HG02885 (cell line): ENCODE measurements at regions not wholly inside any gene's neighbourhood (a gene's known extent, or its start where the extent isn't known, plus 50 kb on each side); places are given as distances from the start of the nearest gene placed in this dataset.

Source experiments
- ATAC-seq: cut with Tn5 transposase; IDR thresholded peaks from one replicate; pipeline ENCODE4 v1.9.1; 2021; ENCODE audit warnings: mild to moderate bottlenecking; ENCODE audit not compliant: unreplicated experiment, poor library complexity

GRCh38 chr11:15747671-15748070, 608.7 kb downstream of the SOX6 start:
- peak; percentile 36 for ATAC-seq

GRCh38 chr11:15748132-15748531, 608.2 kb downstream of the SOX6 start:
- ATAC-seq: no peak

- no peak for ATAC-seq
These were observed 607.6 kb downstream of the SOX6 start for GRCh38 chr11:15748741-15749140.

GRCh38 chr11:15750535-15751308, 605.6 kb downstream of the SOX6 start:
- ATAC-seq: no peak

GRCh38 chr11:15754221-15754620, 602.1 kb downstream of the SOX6 start:
- ATAC-seq: no peak

DNA sequence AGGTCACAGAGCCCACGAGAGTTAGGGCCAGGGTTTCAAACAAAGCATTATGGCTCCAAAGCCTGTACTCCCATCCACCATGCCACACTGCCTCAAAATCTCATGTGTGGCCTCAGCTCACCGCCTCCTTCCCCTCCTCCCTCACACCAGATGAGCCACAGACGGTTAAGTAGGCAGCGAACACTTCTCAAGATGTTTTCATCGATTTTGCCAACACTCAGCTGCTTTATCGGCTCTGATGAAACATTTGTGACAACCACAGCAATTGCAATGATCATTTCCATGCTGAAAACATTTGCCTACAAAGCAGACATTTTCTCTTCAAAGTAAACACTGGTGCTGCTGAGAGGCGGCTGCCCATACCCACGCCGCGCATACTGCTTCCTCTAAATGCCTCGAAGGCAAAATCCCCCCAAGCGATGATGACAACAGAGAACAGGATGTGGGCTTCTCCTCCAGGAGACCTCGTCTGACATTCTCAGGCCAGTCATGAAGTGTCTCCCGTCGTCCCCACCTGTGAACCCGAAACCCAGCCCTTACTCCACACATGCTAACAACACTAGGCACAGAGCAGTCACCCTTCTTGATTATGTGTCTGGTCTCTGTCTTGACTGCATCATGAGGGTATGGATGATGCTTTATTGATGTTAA, 599.2 kb downstream of the SOX6 start:
- peak; percentile 90 for ATAC-seq

DNA sequence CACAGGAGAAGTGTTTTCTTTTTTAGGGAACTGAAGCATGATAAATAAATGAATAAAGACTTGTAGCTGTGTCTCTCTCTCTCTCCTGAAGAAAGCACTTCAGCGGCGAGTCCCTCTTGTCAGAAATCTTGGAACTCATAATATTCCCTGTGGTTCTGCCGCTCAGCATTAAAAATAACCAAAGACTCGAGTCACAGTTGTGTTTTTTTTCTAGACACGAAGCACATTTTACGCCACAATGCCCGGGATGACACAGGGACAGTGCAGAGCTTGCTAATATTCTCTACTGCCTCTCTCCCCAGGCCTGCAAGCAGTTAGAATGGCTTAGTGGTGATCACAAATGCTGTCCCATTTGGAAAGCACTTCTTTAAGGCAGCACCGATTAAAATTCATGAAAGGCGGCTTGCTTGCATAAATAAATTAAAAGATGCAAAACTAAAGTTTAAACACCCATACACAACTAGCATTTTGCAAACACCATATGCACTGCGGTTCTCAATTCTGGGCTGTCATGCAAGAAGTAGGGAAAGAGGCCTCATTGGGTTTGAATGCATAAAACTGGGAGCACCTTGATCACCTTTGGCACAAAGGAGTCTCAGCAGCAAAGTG, 597.4 kb downstream of the SOX6 start:
- no peak for ATAC-seq

GRCh38 chr11:15761235-15761634, 595.1 kb downstream of the SOX6 start:
- no peak for ATAC-seq

DNA sequence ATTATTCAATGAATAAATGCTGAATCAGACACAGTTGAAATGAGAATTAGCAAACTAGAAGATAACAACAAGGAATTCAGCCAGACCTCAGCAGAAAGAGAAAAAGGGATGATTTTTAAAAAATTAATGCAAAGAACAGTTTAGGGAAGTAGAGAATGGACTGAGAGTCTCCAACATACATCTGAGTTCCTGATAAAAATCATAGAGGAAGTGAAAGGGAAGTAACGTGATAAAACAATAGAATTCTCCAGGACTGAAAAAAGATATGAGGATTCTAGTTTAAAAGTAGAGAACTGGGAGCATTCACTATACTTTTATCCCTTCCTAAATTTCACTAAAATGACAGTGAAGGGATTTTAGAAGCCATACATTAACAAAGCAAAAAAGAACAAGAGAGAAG, 592.0 kb downstream of the SOX6 start:
- no peak for ATAC-seq

DNA sequence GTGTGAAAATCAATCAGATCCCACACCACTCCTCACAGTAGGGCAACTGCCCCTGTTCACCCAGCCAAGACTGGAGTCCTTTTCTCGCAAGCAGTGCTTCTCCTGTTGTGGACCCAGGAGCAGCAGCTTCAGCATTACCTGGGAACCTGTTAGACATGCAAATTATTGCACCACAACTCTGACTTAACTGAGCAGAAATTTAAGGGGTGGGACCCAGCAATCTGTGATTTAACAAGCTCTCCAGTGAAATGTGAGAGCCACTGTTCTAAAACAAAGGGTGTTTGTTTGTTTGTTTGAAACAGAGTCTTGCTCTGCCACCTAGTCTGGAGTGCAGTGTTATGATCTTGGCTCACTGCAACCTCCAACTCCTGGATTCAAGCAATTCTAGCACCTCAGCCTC, 591.4 kb downstream of the SOX6 start:
- no peak for ATAC-seq

GRCh38 chr11:15765530-15765929, 590.8 kb downstream of the SOX6 start:
- ATAC-seq: no peak

GRCh38 chr11:15768321-15768720, 588.0 kb downstream of the SOX6 start:
- ATAC-seq: no peak

DNA sequence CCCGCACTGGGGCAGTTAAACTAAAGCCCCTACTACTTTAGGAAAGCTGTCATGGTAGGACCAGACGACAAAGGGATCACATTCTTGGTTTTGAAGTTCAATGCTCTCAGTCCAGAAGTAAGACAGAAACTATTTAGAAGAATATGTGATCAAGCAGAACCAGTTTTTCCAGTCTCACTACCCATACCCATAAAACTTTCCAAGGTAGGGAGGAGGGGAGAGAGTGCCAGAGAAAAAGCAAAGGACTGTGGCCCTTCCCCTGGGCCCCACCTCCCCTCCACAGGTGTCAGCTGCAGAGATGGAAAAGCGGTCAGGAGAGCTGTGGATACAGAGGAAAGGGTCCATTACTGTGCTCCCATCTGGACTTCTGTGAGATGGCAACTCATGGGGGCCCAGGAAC, 587.1 kb downstream of the SOX6 start:
- ATAC-seq: no peak

GRCh38 chr11:15770798-15771414, 585.4 kb downstream of the SOX6 start:
- ATAC-seq: peak; percentile 75

DNA sequence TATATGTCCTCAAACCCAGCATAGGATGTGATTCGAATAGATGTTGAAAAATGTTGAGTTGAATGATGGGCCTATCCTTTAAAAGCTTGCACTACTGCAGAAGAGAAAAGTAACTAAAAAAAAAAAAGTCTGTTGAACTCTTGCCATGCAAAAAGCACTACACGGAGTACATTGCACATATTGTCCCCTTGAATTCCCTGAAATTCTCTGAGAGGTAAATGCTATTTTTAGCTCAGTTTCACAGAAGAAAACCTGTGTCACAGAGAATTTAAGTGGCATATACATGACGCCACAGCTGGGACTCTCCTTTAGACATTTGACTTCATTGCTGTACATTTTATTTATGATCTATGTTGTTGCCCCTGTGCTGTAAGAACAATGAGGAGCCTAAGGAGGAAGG, 583.8 kb downstream of the SOX6 start:
- no peak for ATAC-seq

- ATAC-seq: no peak
These were observed 583.4 kb downstream of the SOX6 start for GRCh38 chr11:15772981-15773380.

GRCh38 chr11:15773476-15774387, 582.6 kb downstream of the SOX6 start:
- ATAC-seq: no peak

DNA sequence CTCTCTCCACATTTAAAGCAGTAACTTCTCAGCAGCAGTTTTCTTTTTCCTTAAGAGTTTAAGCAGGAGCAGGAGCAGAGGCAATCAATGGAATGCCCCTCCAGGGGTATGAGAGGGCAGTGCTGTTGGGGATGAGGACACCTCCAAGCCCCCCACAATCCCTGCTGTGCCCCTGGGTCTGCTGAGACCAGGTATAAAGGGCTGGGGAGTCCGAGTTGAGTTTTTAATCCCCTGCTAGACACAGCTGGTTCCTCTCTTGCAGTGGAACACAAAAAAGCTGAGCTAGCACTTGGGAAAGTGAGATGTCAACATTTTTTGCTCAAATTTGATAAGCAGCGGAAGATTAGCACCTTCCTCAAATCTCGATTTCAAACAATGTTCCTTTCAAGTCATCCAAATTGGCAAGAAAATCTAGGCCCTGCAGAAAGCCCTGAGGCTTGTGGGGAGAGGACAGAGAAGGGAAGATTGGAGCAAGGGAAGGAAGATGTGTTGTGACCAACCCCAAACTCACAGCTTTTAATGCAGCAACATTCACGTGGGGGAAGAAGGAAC, 581.9 kb downstream of the SOX6 start:
- ATAC-seq: no peak

DNA sequence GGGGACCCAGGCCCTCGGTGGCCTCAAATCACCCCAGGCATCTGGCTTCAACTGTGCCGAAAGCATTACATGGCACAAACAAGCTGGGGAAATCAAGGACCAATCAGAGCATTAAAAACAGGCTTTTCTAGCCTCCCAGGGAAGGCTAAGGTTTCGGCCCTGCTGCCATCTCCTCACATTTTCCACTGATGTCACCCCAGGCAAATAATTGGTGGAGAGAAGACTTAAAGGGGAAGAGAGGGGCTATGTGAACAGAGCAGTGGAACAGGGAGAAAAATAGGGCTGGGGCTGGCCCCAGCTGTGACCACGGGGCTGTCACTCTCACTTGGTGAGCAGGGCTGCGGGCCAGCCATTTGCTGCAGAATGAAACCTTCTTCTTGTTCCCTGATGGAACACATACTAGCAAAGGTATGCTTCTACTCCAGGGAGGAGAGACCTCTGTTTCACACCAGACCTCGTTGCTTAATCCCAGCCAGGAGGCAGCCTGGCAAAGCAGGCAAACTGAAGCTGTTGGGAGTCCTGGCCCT, 581.3 kb downstream of the SOX6 start:
- ATAC-seq: no peak

DNA sequence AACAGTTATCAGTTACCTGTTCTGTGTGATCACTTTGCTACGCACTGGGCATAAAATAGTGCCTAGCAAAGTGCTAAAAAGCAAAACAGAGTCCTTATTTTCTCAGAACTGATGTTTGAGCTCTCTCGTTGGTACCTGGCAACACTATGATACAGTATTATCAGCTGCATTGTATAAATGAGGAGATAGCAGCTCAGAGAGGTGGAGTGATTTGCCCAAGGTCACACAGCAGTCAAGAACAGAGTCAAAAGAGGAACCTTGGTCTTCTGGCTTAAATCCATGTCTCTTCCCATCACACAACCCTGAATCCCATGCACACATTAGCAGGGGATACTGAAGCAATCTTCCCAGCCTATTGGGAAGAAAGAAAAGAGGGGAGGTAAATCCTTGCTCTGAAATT, 580.5 kb downstream of the SOX6 start:
- no peak for ATAC-seq
